Erythroblast (primary cell): ENCODE measurements at regions not wholly inside any gene's neighbourhood (a gene's known extent, or its start where the extent isn't known, plus 50 kb on each side); places are given as distances from the start of the nearest gene placed in this dataset.
"Not testable (repeated sequence)": the region's sequence is repeated elsewhere in the genome, so short reads cannot be mapped to it uniquely, and the experiment has no call there.

Experiments used
- DNase-seq, 2 experiments: peaks; one replicate each; lab custom pipeline; 2025; lab: John Stamatoyannopoulos, UW
- GATA1 ChIP-seq: IDR thresholded peaks from 2 replicates; pipeline ENCODE4 v1.6.1; 2011; ENCODE audit warnings: low read depth, mild to moderate bottlenecking, control low read depth, low read length, moderate library complexity
- POLR2A ChIP-seq: IDR thresholded peaks from 2 replicates; pipeline ENCODE4 v1.6.1; 2011; ENCODE audit warnings: mild to moderate bottlenecking, low read length

DNA sequence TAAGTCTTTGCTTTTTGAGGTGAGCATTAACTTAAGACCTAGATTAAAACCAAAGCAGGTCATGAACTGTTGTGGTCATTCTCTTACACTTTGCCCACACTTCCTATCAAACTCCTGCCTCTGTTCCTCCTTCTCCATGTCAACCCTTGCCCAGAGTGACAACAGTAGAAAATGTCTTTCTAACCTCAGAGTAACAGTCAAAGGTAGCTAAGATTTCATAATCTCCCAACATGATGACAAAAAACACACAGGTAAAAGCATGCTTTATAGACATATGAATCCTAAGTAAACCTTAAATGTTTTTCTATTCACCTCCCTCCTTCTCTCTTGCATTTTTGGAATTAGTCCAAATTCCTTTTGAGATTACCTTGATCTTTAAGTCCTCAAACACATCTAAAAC is 422.3 kb downstream of the SPATA31D1 start:
- TF ChIP-seq POLR2A (no peak), GATA1 (no peak)
- no peak for DNase-seq

DNA sequence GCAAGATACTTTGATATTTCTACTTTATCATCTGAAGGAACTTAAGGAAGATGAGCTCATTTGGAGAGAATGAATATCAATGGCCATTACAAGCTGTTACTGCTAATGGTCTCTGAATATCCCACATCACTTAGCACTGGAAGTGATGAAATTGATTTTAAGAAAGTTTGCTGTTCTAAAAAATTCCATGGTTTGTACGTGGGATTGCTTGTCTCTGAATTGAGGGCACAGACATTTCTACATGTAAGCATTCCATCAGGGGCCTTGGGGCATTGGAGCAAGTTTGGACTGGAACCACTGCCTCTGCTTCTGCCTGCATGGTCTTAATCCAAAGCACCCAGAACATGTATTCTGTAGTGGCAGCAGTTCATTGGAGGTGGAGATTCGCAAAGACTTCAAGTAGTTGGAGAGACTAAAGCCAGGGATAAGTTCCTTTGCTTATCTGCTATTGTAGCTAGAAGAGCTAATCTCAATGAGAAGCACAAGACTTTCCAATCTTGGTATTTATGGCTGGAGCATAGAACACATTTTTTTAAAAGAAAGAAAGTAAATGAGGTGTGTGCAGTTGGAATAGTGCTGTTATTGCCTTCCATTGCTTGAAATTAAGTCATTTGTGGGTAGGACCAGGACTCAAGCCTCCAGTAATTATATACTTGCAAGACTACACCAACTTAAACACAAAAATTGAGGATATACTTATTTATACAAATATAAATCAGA is 424.2 kb downstream of the SPATA31D1 start:
- DNase-seq: no peak
- TF ChIP-seq GATA1 (no peak), POLR2A (no peak)

DNA sequence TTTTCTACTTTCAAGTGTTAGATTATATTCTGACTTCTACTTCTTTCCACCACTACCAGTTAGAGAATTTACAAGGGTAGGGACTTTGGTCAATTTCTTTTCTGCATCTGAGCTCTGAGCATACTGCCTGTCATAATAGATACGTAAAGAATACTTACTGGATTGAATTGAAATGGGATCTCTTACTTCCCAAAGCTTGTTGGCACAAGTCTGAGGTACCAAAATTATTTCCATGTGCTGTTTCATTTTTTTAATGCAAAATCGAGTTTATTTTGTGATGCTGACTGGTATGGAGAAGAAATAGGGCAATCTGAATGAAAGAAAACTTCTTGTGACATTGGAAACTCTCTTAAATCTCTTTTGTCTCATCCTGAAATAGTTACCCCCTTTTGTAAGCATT is 428.9 kb downstream of the SPATA31D1 start:
- TF ChIP-seq GATA1 (no peak), POLR2A (no peak)
- no peak for DNase-seq

DNA sequence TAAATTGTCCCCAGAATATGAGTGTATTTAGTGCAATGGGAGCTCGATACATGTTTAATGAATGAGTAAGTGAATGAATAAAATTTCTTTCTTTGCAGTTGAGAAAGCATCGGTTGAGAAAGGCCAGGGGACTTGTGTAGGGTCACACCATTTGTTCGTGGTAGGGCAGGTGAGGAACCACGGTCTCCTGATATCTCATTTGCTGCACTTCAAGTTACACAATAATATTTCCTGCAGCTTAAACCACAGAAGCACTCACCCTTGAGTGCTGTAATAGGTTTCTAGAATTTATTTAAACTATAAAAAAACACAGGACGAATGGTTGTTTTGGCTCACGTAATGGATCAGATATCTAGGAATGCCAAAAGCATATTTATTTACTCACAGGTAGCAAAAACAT is 429.8 kb downstream of the SPATA31D1 start:
- DNase-seq: no peak
- no peak for TF ChIP-seq POLR2A
- TF ChIP-seq GATA1: no peak

DNA sequence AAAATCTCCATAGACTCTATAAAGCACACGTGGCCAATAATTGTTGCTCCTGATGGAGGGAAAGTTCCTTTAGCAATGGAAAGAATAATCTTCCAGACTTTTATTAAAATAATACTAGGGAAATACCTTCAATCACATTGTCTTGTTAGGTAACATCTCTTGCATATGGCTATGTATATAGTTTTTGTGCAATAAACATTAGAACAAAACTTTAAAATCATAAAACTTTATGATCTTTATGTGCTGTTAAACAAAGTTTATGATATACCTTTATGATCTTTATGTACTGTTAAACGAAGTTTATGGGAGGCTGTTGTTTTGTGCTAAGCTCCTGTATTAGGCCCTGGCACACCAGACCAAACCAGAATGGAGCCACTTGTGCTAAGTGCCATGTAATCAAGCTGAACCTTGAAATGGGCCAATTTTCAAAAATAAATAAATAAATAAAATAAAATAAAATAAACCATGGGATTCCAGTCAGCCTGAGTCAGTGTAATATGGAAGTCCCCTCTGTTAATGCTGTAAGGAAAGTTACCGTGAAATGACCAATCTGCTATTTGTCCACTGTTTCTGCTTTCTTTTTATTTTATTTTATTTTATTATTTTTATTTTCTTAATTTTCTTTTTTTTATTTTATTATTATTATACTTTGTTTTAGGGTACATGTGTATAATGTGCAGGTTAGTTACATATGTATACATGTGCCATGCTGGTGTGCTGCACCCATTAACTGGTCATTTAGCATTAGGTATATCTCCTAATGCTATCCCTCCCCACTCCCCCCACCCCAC is 431.3 kb downstream of the SPATA31D1 start:
- TF ChIP-seq POLR2A: no peak
- DNase-seq: no peak

DNA sequence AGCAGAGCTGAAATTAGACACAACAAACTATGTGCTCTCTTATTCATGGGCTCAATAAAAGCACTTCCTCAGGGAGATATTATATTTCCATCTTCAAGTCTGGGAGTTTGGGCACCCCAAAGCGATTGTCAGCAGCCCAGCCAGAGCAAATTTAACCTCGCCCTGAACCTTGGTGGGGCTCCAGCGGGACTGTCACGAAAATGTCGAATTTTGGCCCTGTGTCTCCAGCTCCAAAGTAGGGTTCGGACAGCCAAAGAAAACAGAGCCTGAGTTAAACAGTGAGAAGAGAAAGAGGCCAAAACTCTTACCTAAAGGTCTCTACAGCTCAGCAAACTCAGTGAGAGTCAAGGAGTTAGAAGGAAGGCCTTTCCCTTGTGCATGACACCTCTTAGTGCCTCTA is 432.9 kb downstream of the SPATA31D1 start:
- TF ChIP-seq POLR2A: no peak
- TF ChIP-seq GATA1: no peak
- no peak for DNase-seq

DNA sequence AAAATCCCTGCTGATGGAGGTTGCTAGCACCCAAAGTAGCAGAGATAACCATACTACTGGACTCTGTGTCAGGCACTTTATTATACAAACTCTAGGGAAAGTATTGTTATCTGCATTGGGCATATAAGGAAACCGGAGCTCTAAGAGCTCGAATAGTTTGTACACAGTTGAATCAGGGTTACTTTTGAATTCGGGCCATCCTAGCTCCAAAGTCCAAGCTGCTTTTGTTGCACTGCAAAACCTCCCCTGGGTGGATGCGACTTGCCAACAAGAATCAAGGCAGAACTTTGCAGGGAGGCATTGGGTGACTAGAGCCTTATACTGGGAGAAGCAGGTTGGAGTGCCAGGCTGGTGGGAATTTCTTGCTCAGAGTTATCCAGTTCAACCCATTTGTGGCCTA is 435.1 kb downstream of the SPATA31D1 start:
- TF ChIP-seq GATA1 (no peak), POLR2A (no peak)
- no peak for DNase-seq

DNA sequence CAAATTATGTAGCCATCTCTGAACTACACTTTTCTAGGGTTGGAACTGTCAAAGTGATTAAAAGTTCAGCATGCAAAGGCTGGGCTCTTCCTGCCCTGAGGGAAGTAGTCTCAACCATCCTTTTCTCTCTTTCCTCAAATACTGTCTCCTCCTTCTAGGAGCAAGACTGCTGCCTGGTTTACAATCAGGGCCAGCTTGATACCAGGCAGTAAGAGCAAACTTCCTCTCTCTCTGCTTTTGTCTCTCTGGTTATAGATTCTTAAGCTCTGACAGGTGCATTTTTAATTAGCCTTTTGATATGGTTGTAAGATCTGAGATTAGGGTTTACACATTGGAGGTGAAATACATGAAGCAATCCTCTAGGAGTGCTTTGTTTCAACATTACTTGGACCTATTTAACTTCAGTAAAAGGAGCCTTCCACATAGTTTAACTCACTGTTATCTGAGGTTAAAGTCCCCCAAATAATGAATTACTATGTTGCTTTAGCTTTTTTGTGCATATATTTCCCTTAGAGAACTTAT is 436.1 kb downstream of the SPATA31D1 start:
- DNase-seq: no peak
- no peak for TF ChIP-seq GATA1
- no peak for TF ChIP-seq POLR2A

DNA sequence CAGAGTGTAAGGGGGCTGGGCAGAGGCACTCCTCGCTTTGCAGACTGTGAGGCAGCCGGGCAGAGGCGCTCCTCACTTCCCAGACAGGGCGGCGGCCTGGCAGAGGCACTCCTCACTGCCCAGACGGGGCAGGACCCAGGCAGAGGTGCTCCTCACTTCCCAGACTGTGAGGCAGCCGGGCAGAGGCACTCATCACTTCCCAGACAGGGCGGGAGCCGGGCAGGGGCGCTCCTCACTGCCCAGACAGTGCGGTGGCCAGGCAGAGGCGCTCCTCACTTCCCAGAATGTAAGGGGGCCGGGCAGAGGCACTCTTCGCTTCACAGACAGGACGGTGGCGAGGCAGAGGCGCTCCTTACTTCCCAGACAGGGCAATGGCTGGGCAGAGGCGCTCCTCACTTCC is 442.5 kb downstream of the SPATA31D1 start:
- TF ChIP-seq POLR2A: no peak
- no peak for TF ChIP-seq GATA1
- DNase-seq: no peak

DNA sequence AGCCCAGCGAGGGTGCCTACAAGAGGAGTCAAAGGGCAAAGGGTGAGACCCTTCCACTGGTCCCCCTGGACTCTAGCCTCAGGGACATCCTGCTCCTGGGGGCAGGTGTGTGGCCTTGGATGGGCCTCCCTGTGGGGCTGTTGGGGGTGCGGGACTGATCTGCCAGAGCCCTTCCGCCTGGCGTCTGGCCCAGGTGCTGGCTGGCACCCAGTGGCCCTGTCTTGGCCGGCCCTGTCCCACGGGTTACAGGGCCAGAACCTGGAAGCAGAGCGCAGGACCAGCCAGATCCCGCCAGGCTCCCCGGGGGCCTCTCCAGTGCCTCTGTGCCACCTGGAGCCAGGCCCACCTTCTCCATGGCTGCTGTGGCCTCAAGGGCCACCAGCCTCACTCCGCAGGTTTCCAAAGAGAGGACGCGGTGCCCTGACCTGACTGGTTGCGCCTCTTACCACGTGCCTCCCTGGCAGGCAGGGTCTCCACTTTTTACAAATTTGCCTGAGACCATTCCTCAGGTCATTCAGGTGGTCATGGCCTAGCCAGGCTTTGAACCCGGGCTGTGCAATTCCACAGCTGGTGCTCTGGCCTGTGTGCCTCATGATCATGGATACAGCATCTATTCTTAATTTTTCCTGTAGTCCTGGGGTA is 444.8 kb downstream of the SPATA31D1 start:
- DNase-seq: not testable (repeated sequence)

DNA sequence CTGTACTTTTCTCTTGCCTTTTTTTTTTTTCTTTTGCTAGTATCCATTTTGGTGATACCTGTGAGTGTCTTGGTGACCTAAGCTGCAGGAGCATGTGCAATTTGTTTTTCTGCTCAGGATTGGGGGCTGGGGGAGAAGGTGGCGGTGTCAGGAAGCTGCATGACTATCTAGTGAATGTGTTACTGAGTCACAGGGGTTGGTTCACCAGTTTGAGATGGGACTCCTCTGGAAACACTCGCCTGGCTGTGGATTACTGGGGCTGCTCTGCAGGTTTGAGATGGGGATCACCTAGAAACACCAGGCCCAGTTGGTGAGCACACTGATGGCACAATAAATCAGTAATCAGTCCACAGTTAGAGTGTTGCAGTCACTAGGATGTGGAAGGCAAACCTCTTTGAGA is 447.9 kb downstream of the SPATA31D1 start:
- DNase-seq: no peak
- TF ChIP-seq GATA1: no peak

DNA sequence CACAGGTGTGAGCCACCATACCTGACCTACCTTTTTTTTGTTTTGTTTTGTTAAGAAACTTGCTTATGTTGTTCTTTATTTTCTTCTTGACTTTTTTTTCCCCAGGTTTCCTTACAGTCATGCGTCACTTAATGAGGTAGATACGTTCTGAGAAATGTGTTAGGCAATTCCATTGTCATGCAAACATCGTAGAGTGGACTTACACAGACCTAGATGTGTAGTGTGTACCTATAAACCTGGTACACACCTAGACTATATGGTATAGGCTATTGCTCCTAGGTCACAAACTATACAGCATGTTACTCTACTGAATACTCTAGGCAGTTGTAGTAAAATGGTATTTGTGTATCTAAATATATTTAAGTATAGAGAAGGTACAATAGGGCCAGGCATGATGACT is 448.6 kb downstream of the SPATA31D1 start:
- DNase-seq: not testable (repeated sequence)

DNA sequence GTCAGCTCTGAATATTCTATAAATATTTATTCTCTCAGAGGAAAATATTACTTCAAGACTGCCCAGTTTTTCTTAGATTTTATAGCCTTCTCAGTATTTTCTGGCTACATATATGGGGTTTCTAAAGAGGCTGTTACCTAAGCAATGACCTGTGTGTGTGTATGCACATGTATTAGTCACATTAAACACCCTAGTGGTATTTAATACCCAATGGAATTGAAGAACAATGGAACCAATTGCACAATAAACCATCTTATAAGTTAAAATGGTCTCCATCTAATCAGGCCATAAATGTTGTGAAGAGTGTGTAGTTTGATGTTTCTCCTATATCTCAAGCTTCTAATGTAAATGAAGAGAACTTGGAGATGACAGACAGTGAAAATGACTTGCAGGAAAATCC is 450.0 kb downstream of the SPATA31D1 start:
- DNase-seq: no peak
- TF ChIP-seq GATA1: no peak
- no peak for TF ChIP-seq POLR2A

DNA sequence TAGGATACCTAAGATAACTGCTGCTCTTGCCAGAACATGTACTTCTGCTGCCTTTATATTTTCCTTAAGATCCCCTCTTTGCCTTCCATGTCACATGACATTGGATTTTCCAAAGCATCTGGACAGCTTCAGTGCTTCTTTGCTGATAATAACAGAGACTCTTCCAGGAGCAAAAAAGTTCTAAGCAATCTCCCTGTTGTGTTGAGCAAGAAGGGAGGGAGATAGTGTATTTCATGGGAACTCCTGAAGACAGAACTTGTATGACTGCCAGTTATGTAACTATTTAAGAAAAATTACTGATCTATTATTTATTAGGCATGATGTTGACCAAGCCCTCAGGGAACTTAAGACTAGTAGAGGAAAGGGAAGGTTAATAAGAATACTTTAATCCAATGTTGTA is 454.7 kb downstream of the SPATA31D1 start:
- TF ChIP-seq GATA1 (no peak), POLR2A (no peak)
- DNase-seq: no peak

DNA sequence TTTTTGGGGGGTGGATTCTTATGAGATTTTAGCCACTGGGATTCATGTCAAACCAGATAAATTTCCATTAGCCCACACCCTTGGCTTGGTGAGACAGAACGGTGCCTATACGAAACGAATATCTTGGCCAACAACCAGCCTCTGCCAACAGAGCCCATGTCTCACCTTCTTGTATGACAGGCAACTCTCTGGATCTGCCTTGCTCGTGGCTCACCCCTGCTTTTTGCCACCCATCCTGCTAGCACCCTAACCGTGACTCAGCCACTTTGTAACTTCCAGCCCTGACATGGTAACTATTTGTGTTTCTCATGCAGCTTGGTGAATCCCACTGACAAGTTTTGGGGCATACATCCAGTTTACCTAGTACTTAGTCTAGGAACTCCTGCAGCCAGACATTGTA is 457.0 kb downstream of the SPATA31D1 start:
- DNase-seq: no peak
- no peak for TF ChIP-seq POLR2A
- TF ChIP-seq GATA1: no peak
